GM13976 (cell line): ENCODE measurements at regions not wholly inside any gene's neighbourhood (a gene's known extent, or its start where the extent isn't known, plus 50 kb on each side); places are given as distances from the start of the nearest gene placed in this dataset.

Experiments
- DNase-seq: peaks from one replicate; pipeline ENCODE4 v3.0.0; 2012; ENCODE audit warnings: low spot score
- in situ Hi-C: fragments of 300-500 bp; cut with MboI; formaldehyde crosslinking; loops from one replicate; pipeline ENCODE4 v1.12.0; 2022; ENCODE audit warnings: low sequenced_read_pairs, mixed read lengths, inconsistent platforms; ENCODE audit not compliant: unreplicated experiment
- TF ChIP-seq, protein P1 (sequence below): IDR thresholded peaks from 2 replicates; pipeline ENCODE4 v1.5.1; 2012; ENCODE audit warnings: borderline replicate concordance, mild to moderate bottlenecking; ENCODE audit not compliant: insufficient read depth; ENCODE audit errors: extremely low read depth, missing control alignments, control extremely low read depth

GRCh38 chr2:134177351-134177931, 76.4 kb upstream of the MGAT5 start:
- in situ Hi-C loops, result no loop called here
- TF ChIP-seq, protein P1, sequence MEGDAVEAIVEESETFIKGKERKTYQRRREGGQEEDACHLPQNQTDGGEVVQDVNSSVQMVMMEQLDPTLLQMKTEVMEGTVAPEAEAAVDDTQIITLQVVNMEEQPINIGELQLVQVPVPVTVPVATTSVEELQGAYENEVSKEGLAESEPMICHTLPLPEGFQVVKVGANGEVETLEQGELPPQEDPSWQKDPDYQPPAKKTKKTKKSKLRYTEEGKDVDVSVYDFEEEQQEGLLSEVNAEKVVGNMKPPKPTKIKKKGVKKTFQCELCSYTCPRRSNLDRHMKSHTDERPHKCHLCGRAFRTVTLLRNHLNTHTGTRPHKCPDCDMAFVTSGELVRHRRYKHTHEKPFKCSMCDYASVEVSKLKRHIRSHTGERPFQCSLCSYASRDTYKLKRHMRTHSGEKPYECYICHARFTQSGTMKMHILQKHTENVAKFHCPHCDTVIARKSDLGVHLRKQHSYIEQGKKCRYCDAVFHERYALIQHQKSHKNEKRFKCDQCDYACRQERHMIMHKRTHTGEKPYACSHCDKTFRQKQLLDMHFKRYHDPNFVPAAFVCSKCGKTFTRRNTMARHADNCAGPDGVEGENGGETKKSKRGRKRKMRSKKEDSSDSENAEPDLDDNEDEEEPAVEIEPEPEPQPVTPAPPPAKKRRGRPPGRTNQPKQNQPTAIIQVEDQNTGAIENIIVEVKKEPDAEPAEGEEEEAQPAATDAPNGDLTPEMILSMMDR, result no peak
- DNase-seq, result no peak

DNA sequence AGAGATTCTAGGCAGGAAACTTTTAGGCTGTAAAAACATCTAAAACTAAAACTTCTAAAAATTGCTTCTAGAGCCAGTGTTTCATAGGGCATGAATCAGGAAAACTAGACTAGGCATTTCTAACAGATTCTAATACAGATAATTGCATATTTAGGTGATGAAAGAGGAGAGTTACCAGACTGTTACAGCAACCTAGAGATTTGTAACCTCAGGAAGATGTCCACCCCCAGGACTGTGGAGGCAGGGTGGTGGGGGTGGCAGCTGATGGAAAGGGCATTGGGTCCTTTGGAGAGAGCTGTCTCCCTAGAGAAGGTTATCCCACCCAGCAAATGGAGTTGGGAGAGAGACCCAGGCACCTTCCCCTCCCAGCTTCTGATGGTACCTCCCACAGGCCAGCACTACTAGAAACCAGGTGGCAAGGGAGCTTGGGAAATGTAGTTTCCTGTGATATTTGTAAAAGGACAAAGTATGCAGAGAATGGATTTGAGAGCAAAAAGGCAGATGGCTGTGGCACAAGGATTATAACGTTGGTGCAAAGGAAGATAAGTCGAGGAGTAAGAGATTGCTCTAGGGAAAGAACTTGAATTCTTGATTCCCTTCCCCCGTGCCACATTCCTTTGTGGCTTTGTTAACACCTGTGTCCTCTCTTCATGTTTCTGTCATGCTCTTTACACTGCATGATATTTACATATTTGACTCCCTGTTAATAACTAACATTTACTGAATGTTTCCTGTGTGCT, 75.6 kb upstream of the MGAT5 start:
- in situ Hi-C loops, result no loop called here
- TF ChIP-seq, protein P1, result no peak
- DNase-seq, result no peak

GRCh38 chr2:134181219-134181618, 72.7 kb upstream of the MGAT5 start:
- TF ChIP-seq, protein P1, result no peak
- peak; percentile 44 for DNase-seq
- in situ Hi-C loops, result no loop called here

DNA sequence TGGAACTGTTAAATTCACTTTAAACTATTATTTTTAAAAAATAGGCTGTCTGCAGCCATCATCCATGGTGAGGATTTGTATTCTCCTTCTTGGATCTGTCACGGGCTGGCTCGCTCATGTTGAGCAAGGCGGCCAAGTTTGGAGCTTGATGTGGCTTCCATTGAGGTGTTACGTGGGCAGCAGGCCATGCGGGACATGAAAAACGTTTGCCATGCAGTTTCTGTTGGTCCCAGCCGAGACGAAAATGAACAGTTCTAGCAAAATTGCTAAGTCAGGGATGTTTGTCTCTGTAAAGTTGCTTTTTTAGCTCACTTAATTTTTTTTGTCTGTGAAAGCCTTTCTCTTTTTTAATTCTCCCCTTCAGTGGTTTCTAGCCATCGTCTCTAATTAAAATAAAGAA, 70.2 kb upstream of the MGAT5 start:
- DNase-seq, result no peak
- in situ Hi-C loops, result no loop called here
- TF ChIP-seq, protein P1, result no peak

GRCh38 chr2:134185639-134186038, 68.2 kb upstream of the MGAT5 start:
- TF ChIP-seq, protein P1, result no peak
- in situ Hi-C loops, result no loop called here
- no peak for DNase-seq

- in situ Hi-C loops, result no loop called here
- DNase-seq, result no peak
- TF ChIP-seq, protein P1, result no peak
These were observed 64.7 kb upstream of the MGAT5 start for GRCh38 chr2:134189009-134189720.
